HL-60 (cell line): ENCODE measurements at regions not wholly inside any gene's neighbourhood (a gene's known extent, or its start where the extent isn't known, plus 50 kb on each side); places are given as distances from the start of the nearest gene placed in this dataset.

Experiments
- DNase-seq, 2 experiments: peaks; one replicate each; pipeline ENCODE4 v3.0.0-alpha.2; 2010 to 2020; ENCODE audit warnings: low read depth in 1 of 2, low spot score in 1 of 2
- H3K27ac ChIP-seq: fragments of 250-450 bp; sonication (Bioruptor Pico); replicated peaks from 2 replicates; pipeline ENCODE4 v1.5.1; 2020; ENCODE audit warnings: mild to moderate bottlenecking, moderate library complexity
- H3K27me3 ChIP-seq: fragments of 250-450 bp; sonication (Bioruptor Pico); 2 replicates; pipeline ENCODE4 v1.5.1; 2021; ENCODE audit warnings: mild to moderate bottlenecking, moderate library complexity; ENCODE audit not compliant: insufficient read depth, poor library complexity, severe bottlenecking
- H3K4me3 ChIP-seq: replicated peaks from 2 replicates; pipeline ENCODE4 v1.5.1; 2011; ENCODE audit warnings: mild to moderate bottlenecking, control low read depth, low read length; ENCODE audit not compliant: insufficient read depth
- GABPA ChIP-seq: IDR thresholded peaks from 2 replicates; pipeline ENCODE4 v1.6.1; 2012; ENCODE audit warnings: low read depth
- POLR2AphosphoS5 ChIP-seq: IDR thresholded peaks from 2 replicates; pipeline ENCODE4 v1.6.1; 2012; ENCODE audit warnings: low read depth
- REST ChIP-seq: IDR thresholded peaks from 2 replicates; pipeline ENCODE4 v1.6.1; 2012; ENCODE audit warnings: low read depth; ENCODE audit not compliant: insufficient replicate concordance
- SPI1 ChIP-seq: IDR thresholded peaks from 2 replicates; pipeline ENCODE4 v1.6.1; 2012; ENCODE audit warnings: low read depth, mild to moderate bottlenecking, borderline replicate concordance
- TF ChIP-seq, protein P1 (sequence below): IDR thresholded peaks from one replicate; pipeline ENCODE4 v1.5.1; 2011; ENCODE audit warnings: low read length, control low read depth, inconsistent platforms; ENCODE audit not compliant: insufficient read depth

DNA sequence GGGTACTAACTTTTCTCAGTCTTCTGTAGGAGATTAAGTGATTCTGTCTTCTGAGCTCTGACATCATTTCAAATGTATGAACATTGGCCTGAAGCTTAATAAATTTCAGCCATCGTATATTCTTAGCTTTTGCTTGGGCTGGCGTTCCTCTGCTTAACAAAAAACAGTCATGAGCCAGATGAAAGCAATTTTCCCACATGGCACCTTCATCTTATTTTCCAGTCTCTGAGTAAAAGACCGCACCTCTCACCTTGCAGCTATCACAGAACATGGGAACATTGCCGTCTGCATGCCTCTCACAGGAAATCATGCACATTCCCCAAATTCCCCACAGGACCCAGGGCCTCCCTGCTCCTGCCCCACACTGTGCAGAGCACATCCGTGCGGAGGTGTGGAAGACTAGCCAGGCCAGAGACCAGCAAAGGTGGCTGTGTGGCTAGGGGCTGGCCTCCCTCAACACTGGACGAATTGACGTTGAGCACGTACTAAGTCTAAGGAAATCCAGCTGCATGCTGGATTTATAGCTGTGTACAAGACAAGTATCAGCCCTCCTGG, 531.8 kb upstream of the ID2 start:
- no peak for DNase-seq
- H3K27me3 ChIP-seq: no peaks in the 10 kb centered on the region
- no peak overlapping the region for H3K4me3 ChIP-seq
- TF ChIP-seq POLR2AphosphoS5 (no peak), GABPA (no peak), SPI1 (no peak), REST (no peak)
- TF ChIP-seq, protein P1, sequence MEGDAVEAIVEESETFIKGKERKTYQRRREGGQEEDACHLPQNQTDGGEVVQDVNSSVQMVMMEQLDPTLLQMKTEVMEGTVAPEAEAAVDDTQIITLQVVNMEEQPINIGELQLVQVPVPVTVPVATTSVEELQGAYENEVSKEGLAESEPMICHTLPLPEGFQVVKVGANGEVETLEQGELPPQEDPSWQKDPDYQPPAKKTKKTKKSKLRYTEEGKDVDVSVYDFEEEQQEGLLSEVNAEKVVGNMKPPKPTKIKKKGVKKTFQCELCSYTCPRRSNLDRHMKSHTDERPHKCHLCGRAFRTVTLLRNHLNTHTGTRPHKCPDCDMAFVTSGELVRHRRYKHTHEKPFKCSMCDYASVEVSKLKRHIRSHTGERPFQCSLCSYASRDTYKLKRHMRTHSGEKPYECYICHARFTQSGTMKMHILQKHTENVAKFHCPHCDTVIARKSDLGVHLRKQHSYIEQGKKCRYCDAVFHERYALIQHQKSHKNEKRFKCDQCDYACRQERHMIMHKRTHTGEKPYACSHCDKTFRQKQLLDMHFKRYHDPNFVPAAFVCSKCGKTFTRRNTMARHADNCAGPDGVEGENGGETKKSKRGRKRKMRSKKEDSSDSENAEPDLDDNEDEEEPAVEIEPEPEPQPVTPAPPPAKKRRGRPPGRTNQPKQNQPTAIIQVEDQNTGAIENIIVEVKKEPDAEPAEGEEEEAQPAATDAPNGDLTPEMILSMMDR: no peak
- H3K27ac ChIP-seq: no peak overlapping the region

DNA sequence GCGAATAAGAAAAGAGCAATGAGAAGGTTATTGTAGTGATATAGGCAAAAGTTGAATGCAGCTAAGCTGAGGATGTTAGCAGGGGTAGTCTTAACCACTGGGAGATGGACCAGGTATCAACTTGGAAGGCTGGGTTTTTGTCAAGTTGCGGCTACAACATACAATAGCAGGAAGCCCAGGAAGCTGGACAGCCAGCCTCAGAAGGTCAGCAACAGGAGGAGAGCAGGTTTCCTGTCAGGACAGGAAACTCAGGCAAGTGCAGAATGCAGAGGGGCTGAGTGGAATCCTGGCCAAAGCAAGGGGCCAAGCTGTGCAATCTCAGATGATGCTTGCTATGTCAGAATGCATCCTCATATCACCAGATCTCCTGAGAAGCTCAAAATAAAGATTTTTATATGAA, 530.0 kb upstream of the ID2 start:
- Histone ChIP-seq H3K27ac (no peak overlapping the region), H3K27me3 (no peaks in the 10 kb centered on the region), H3K4me3 (no peak overlapping the region)
- DNase-seq: no peak
- TF ChIP-seq SPI1: no peak

DNA sequence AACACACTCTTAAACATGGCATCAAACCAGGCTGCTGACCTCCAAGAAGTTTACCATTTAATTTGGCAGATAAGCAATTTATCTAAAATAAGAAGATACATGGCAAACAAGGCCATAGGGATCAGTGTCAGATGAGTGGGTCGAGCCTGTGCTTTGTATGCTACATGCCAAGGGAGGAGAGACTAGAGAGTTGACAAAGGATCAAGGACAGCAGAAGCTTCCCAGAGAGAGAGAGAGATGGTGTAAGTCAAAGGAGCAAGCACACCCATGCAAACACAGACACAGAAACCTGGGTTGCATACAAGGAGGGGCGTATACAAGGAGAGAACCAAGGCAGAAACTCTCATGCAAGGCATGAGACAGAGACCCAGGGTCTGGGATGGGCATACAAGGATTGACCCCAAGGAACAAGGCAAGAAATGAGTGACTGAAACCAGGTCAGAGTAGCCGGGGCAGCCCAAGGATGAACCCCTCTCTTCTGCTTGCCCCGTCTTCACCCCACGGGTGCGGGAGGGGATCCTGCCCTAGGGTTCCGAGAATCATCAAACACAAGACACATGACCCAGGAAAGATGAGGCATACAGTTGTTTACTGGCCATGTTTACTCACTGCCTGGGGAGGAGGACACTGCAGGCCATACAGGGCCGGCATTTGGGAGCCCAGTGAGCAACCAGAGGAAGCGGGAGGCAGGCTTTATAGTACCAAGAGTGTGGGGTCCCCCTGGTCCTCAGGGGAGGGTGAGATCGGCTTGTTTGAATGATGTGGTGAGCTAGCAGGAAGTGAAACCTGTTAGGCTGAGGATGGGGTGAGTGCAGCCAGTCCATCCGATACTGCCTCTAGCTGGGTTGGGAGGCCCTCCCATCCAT, 529.2 kb upstream of the ID2 start:
- DNase-seq: peak in 1 of 2 experiments; percentile 21
- H3K27me3 ChIP-seq: no peaks in the 10 kb centered on the region
- H3K4me3 ChIP-seq: no peak overlapping the region
- no peak overlapping the region for H3K27ac ChIP-seq
- TF ChIP-seq POLR2AphosphoS5 (no peak), REST (no peak), GABPA (no peak), SPI1 (no peak)
- TF ChIP-seq, protein P1: no peak

DNA sequence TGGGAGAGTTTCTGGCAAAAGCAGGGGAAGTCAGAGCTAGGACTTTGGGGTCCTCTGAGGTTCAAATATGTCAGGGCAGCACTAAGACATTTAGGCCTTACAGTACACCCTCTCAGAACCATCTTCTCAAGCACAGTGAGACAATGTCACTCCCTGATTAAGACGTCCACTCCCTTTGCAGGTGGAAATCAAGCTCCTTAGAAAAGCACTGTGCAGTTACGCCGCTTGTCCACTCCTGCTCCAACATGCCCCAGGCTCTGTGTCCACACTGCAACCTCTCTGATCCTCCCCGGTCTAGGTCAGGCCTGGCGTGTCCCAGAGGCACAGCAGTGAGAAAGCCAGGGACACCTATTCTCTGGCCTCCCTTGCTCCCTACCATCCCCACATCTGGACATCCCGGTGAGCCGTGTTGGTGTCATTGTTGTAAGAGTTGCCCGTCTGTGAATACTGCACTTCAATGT, 528.6 kb upstream of the ID2 start:
- DNase-seq: no peak
- Histone ChIP-seq H3K4me3 (no peak overlapping the region), H3K27ac (no peak overlapping the region), H3K27me3 (no peaks in the 10 kb centered on the region)
- TF ChIP-seq, protein P1: no peak
